KOPT-K1 (cell line): ENCODE measurements at regions not wholly inside any gene's neighbourhood (a gene's known extent, or its start where the extent isn't known, plus 50 kb on each side); places are given as distances from the start of the nearest gene placed in this dataset.

Experiments used
- H3K27ac ChIP-seq: fragments of 200-600 bp; sonication (generic); 2 replicates; pipeline ENCODE4 v1.5.1; 2016; ENCODE audit warnings: antibody characterized with exemption, mild to moderate bottlenecking, low read depth, low read length; ENCODE audit not compliant: poor library complexity, severe bottlenecking
- H3K36me3 ChIP-seq: fragments of 200-600 bp; sonication (generic); 2 replicates; pipeline ENCODE4 v1.5.1; 2017; ENCODE audit warnings: antibody characterized with exemption, mild to moderate bottlenecking, low read length, moderate library complexity; ENCODE audit not compliant: insufficient read depth
- H3K9me3 ChIP-seq: fragments of 200-600 bp; sonication (generic); 2 replicates; pipeline ENCODE4 v1.5.1; 2017; ENCODE audit warnings: antibody characterized with exemption, low read length, mild to moderate bottlenecking; ENCODE audit not compliant: insufficient read depth, poor library complexity, severe bottlenecking

DNA sequence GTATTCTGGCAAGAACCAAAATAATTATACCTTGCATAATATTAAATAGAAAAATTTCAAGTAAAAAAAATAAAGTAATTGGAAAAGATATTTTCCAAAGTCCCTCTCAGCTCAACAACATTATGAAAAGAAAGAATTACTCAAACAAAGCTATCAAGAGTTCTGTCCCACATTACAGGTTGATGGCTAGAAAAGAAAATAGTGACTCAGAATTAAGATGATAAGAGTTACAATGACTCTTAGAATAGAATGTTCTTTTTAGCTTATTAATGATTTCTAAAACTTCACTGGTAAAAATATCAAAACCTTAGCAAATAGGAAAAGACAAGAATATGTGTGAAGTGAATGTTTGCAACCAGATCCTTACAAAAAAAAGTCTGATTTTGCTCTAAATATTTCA lies 312.5 kb upstream of the PDGFD start:
- Histone ChIP-seq H3K36me3 (no peaks in the 10 kb centered on the region), H3K27ac (no peak overlapping the region)

DNA sequence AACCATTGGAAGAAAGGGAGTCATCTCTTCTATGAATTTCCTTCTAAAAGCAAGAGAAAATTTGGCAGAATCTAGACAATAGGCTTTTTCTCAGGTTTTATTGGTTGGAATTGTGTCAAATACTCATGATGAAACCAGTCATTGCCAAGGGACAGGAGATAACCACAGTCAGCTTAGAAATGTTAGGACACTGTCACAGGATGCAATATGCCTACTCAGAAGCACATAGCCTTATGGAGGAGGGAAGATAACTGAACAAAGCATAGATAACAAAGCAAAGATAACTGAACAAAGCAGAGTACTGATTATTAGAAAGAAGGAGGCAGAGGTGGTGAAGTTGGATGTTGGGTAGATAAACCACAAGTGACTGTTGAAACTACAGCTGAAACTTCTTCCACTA lies 303.5 kb upstream of the PDGFD start:
- Histone ChIP-seq H3K27ac (no peak overlapping the region), H3K36me3 (no peaks in the 10 kb centered on the region), H3K9me3 (no peaks in the 10 kb centered on the region)

More for the DNA sequence above, 312.5 kb upstream of the PDGFD start:
- no peaks in the 10 kb centered on the region for H3K9me3 ChIP-seq

DNA sequence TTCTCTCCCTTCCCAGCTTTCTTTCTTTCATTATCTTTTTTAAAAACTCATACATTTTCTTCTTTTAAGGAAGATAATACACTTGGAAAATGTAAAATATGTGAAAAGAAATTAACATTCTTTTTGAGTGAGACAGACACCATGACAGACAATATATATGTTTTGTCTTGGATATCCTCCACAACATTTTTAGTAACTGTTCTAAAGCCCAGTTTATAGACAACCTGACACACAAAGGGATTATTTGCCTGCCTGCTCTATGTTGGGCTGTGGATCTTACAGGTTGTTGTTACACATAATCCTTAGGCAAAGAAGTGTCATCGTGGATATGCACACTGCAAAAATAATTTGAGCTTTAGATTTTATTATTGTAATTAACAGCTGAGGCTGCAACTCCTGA lies 301.4 kb upstream of the PDGFD start:
- Histone ChIP-seq H3K27ac (no peak overlapping the region), H3K9me3 (no peaks in the 10 kb centered on the region), H3K36me3 (no peaks in the 10 kb centered on the region)

DNA sequence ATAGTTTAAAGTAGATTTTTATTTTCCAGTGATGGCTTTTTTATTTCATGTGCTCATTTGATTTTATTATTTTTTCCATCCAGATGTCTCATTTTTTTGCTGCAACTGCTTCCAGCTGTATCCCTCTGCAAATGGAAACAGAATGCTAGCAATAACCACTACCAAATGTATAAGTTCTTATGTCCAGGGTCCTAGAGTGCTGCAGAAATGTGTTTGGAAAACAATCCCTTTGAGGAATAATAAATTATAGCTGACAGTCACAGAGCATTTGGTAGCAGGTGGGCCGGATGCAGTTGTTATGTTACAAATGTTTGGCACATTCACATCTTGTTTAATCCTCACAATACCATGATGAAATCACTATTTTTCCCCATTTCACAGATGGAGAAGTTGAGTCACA lies 300.7 kb upstream of the PDGFD start:
- no peaks in the 10 kb centered on the region for H3K36me3 ChIP-seq
- no peak overlapping the region for H3K27ac ChIP-seq
- no peaks in the 10 kb centered on the region for H3K9me3 ChIP-seq

DNA sequence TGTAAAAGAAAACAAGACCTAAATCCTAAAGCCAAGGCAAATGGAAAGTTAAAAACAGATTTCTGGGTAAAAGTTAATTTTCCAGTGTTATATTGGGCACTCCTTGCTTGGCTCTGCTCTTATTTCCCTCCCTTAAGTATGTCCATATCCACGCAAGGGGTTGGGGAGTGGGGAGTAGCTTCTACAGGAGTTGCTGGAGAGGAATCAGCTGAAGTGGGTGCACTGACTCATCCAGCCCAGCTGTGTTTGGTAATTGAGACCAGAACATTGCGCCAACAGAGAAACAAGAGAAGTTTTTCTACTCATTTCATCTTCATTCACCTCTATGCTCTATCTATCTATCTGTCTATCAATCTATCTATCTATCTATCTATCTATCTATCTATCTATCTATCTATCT lies 298.4 kb upstream of the PDGFD start:
- H3K36me3 ChIP-seq = no peaks in the 10 kb centered on the region
- H3K27ac ChIP-seq = no peak overlapping the region
- H3K9me3 ChIP-seq = no peaks in the 10 kb centered on the region

DNA sequence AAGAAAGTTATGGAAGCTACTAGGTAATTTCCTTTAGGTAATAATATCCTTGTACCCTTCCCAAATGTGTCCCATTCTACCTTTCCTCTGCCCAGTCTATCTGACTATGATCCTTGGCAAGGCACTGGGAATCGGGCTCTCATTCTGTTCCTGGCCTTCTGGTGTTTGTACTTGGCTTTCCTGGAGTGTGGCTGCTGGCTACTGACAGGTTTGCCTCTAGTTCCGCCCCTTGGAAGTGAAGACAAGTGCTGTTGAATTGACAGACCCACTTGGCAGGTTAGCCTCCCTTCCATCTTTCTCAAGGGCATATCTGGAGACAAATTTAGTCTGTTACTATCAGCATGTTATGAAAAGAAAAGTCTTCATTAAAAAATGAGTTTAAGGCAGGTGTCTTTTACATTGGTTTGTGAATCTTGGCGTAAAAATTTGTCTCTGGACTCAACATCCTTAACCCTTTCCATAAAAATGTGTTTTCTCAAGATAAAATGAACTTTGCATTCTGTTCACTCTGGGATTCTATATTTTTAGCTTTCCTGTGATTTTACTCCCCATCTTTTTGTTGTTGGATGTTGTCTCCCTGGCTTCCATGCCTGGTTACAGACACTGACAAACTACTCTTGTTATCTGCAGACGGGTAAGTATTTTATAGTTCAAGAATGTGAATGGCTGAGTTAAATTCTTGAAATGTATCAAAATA lies 287.4 kb upstream of the PDGFD start:
- Histone ChIP-seq H3K9me3 (no peaks in the 10 kb centered on the region), H3K27ac (no peak overlapping the region), H3K36me3 (no peaks in the 10 kb centered on the region)

DNA sequence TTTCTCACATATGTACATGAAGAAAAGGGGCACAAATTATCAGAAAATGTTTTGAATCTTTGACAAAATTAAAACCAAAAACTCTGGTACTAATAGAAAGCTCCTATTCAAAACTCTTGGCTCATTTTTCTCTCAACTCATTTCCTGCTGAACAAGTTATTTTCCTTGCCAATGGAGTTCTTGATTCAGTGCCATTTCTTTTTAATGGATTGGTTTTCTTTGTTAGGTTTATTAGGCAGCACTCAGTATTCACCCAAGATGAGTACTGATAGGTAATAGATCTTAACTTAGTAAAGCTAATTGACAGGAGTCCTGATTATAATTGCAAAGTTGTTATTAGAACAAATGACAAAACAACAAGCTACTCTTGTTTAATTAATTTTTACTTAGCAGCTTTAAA lies 279.4 kb upstream of the PDGFD start:
- Histone ChIP-seq H3K9me3 (no peaks in the 10 kb centered on the region), H3K36me3 (no peaks in the 10 kb centered on the region), H3K27ac (no peak overlapping the region)

DNA sequence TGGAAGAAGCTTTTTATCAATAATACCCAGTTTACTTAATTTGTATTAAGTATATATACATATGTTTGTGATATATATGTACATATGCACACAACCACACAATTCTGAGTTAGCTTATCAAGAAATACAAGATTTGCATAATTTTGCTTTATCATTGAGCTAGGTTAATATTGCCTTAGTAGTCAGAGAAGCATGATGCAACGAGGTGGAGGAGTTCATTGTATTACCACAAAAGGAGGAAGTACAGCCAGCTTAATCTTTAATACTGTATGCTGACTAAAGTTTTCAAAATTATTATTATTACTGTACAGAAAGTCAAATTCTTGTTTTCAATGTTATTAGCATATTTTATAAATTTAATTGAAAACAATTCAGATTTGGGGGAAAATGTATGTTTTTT lies 278.4 kb upstream of the PDGFD start:
- no peaks in the 10 kb centered on the region for H3K9me3 ChIP-seq
- no peaks in the 10 kb centered on the region for H3K36me3 ChIP-seq
- H3K27ac ChIP-seq = no peak overlapping the region

DNA sequence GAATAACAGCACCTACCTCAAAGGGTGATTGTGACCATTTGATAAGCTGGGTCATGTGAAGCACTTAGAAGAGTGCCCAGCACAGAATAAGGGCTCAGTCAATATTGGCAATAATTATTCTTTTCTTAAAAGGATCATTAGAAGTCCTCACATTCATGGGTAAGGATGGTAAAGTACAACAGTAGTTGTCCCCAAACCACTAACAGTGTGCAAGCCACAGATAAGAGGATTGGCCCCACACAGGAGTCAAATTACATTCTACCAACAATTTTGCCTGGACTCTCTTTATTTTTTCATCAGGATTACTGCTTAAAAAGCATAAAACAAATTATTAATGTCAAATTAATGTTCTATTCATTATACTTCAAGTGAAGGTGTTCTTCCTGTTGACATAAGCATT lies 271.5 kb upstream of the PDGFD start:
- Histone ChIP-seq H3K9me3 (no peaks in the 10 kb centered on the region), H3K36me3 (no peaks in the 10 kb centered on the region), H3K27ac (no peak overlapping the region)

DNA sequence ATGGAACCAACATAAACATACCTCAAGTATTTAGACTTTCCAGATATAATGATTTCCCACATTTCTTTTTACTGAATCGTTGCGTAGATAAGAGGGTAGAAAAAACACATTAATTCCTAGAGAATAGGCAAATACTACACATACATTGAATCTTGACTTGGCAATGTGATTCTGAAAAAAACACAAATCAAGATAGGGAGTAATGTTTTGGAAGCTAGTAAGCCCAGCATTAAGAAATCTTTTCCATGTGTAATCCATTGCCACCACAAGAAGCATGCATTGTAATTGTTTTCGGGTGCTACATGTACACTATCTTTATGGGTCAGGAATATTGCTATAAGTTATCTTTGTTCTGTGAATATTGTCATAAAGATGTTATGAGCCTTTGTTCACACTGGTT lies 269.8 kb upstream of the PDGFD start:
- H3K9me3 ChIP-seq = no peaks in the 10 kb centered on the region
- H3K36me3 ChIP-seq = no peaks in the 10 kb centered on the region
- no peak overlapping the region for H3K27ac ChIP-seq

DNA sequence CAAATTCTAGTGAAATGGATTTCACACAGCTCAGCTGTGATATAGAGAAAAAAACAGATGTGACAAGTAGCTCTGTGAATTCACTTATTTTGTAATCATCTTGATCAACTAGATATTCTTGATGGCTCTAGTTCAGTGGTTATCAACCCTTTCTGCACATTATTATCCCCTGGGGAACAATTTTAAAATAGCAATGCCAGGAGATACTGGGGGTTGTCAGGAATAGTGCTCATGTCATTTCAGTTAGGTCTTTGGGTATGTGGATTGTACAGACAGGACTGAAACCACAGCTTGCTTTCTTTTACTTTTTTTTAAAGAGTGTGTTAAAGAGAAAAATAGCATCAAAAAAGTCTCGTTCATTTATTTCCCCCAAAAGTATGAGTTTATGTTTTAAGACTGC lies 269.0 kb upstream of the PDGFD start:
- no peaks in the 10 kb centered on the region for H3K9me3 ChIP-seq
- no peaks in the 10 kb centered on the region for H3K36me3 ChIP-seq
- no peak overlapping the region for H3K27ac ChIP-seq

DNA sequence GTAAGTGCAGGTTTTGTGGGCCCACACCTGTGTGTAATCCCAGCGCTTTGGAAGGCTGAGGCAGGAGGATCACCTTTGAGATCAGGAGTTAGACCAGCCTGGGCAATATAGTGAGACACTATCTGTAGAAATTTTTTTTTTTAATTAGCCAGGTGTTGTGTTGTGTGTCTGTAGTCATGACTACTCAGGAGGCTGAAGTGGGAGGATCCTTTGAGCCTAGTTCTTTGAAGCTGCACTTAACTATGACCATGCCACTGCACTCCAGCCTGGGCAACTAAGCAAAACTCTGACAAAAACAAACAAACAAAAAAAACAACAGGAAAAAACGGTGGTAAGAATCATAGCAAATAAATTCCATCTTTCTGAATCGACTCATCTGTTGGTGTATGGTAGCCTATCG lies 268.6 kb upstream of the PDGFD start:
- Histone ChIP-seq H3K9me3 (no peaks in the 10 kb centered on the region), H3K27ac (no peak overlapping the region), H3K36me3 (no peaks in the 10 kb centered on the region)

DNA sequence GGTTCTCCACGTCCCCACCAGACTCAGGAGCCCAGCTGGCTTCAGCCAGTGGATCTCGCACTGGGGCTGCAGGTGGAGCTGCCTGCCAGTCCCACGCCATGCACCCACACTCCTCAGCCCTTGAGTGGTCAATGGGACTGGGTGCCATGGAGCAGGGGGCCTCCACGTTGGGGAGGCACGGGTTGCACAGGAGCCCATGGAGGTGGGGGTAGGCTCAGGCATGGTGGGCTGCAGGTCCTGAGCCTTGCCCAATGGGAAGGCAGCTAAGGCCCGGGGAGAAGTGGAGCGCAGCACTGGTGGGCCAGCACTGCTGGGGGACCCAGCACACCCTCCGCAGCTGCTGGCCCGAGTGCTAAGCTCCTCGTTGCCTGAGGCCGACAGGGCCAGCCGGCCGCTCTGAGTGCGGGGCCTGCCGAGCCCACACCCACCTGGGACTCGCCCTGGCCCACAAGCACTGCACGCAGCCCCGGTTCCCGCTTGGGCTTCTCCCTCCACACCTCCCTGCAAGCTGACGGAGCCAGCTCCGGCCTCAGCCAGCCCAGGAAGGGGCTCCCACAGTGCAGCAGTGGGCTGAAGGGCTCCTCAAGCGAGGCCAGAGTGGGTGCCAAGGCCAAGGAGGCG lies 258.5 kb upstream of the PDGFD start:
- no peaks in the 10 kb centered on the region for H3K36me3 ChIP-seq
- H3K27ac ChIP-seq = no peak overlapping the region
- H3K9me3 ChIP-seq = no peaks in the 10 kb centered on the region

DNA sequence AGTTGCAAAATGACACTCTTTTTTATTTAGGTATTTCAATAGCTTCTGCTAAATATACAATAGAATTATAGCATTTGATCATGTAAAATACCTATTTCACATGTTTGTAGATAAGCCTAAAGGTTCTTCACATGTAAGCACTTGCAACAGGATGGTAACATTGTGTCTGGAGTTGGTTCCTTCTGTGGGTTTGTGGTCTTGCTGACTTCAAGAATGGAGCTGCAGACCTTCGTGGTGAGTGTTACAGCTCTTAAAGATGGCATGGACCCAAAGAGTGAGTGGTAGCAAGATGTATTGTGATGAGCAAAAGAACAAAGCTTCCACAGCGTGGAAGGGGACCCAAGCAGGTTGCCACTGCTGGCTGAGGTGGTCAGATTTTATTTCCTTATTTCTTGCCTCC lies 246.4 kb upstream of the PDGFD start:
- Histone ChIP-seq H3K36me3 (no peaks in the 10 kb centered on the region), H3K27ac (no peak overlapping the region), H3K9me3 (no peaks in the 10 kb centered on the region)

DNA sequence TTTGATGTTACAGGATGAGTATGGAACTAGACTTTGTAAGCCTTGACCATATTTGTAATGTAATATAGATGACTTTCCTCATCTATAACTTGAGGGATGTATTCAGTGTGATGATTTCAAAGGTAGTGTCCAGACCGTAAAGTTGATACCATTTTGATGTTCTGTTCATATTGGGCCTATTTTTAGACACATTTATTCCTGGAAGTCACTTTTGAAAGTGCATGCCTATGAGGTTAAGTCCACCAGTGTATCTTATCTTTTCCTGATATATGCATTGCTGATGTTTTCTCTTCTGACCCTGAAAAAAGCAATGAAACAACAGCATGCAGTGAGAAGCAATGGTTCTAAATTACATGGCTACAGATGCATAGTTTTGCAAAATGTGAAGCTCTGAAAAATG lies 244.7 kb upstream of the PDGFD start:
- no peak overlapping the region for H3K27ac ChIP-seq
- no peaks in the 10 kb centered on the region for H3K9me3 ChIP-seq
- no peaks in the 10 kb centered on the region for H3K36me3 ChIP-seq

DNA sequence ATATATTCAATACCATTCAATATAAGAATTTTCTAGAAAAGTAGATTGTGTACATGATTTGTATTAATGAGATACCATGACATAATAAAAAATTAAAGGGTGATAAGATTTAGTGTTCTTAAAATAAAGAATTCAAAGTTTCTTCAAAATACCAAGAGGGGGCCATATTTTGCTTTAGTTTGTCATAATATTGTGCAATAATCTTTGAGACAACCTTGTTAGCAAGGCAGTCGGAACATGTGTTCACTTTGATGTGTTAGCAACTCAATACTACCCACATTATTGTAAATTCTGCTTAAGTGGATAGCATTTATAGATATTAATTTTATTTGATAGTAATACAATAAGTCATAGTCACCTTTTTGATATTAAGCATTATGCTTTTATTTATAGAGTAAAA lies 241.3 kb upstream of the PDGFD start:
- Histone ChIP-seq H3K36me3 (no peaks in the 10 kb centered on the region), H3K27ac (no peak overlapping the region), H3K9me3 (no peaks in the 10 kb centered on the region)
